ENCODE measurements at regions not wholly inside any gene's neighbourhood (a gene's known extent, or its start where the extent isn't known, plus 50 kb on each side); places are given as distances from the start of the nearest gene placed in this dataset.

DNA sequence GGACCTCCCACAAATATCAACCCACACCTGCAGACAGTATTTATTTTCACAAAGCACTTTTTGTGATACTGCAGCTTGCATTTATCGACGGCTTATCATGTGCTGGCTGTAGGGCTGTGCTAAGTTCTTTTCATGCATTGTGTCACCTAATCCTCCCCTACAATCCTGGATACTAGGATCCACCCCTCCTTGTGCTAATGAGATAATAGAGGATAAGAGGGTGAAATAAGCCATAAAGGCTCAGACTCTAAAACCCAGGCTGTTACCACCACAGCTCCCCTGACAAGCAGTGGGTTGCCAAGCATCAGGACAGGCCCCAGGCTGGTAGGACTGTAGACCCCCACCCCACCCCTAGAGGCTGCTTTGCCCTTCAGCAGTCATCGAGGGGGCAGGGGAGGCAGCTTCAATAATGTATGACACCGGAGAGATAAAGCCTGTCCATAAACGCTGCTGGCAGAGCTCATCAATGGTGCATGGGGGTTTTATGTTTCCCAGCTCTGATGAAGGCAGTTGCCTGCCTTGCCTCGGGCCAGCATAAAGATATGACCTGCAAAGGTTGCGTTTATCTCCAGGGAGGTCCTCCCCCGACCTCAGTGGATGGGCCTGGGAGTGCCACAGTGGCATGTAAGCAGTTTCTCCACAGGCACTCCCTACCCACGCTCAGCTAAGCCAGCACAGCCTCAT, 73.9 kb upstream of the C16orf82 start:
- DNase-seq = no peak

DNA sequence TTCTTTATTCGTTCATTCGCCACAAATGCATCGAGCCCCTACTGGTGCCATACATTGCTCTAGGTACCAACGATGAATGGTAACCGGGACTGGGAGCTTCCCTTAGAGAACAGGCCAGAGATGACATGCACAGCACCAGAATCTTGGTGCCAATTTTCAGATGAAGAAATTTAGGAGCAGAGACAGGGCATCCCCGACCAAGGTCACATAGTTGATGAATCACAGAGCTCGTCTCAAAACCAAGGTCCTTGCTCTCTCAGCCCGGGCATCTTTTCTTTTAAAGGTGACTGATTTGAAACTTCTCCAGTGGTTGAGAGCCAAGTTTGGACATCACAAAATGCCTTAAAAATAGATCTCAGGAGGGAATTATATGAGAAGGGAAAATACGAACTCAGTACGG, 73.2 kb upstream of the C16orf82 start:
- no peak for DNase-seq

DNA sequence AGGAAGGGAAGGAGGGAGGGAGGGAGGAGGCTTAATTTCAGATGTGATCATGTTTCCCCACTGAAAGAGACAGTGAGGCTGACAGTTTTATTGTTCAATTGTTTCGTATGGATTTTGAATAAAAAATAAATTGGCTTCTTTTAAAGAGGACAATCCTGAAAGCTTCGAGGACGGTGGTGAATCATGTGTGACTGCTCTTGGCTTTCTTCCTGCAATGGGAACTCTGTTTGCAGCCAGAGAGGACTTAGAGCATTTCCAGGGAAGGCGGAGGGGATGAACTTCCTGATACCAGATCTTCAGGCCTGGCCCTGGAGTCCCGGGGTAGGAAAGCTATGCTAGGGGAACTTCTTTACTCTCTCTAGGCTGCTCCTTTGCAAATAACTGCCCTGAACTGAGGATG, 72.8 kb upstream of the C16orf82 start:
- DNase-seq = no peak

DNA sequence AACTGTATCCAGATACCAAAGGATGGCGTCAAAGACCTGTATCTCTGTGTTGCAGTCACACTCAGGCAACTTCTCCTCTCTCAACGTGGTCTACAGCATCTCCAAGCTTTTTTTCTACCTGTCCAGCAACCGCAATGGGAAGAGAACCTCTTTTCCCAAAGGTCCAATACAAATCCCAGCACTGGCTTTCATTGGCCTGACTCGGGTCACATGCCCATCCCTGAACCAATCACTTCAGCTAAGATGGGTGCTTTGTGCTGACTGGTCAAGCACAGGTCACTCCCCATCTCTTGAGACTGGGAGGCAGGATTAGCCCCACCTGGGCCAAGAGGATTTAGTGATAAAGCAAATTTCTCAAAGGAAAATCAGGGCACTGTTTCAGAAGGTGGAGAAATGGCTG, 71.2 kb upstream of the C16orf82 start:
- no peak for DNase-seq

DNA sequence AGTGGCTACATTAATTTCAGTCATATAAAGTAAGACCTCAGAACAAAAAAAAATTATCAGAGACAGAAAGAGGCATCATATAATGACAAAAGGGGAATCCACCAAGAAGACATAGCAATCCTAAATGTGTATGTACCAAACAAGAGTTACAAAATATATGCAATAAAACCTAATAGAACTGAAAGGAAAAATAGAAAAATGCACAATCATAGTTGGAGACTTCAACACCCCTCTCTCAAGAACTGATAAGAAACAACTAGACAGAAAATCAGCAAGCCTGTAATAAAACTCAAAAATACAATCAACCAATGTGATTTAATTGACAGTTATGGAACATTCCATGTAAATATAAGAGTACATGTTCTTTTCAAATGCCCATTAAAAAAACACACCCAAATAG, 61.3 kb upstream of the C16orf82 start:
- DNase-seq = no peak

Measured in inflammatory macrophage (primary cell).